ENCODE measurements at regions not wholly inside any gene's neighbourhood (a gene's known extent, or its start where the extent isn't known, plus 50 kb on each side); places are given as distances from the start of the nearest gene placed in this dataset.
"Not testable (repeated sequence)": the region's sequence is repeated elsewhere in the genome, so short reads cannot be mapped to it uniquely, and the experiment has no call there.

- CTCF ChIA-PET = no interaction called here
- BruUV-seq (replicated peaks) = no TSS peak
- Histone ChIP-seq H3K4me1 (no peaks in the 10 kb centered on the region), H3K9me3 (no peaks in the 10 kb centered on the region), H3K36me3 (ENCODE audit: control insufficient read depth, insufficient read depth, low read length) (no peaks in the 10 kb centered on the region), H3K27me3 (replicated peaks; ENCODE audit: control insufficient read depth, insufficient read depth, low read length) (no peaks in the 10 kb centered on the region), H3K4me3 (ENCODE audit: low read depth, low read length) (no peak overlapping the region)
- intact Hi-C loops (cut with micrococcal nuclease; ENCODE audit: unreplicated experiment) = no loop called here
- no peak for DNase-seq
- TF ChIP-seq CTCF (IDR thresholded peaks at IDR 0.05; ENCODE audit: insufficient read depth in 1 of 2, low read depth in 1 of 2, low read length in 1 of 2, severe bottlenecking in 1 of 2, unreplicated experiment in 1 of 2) = no peak
- Mint-ChIP-seq H3K4me1 (ENCODE audit: low read depth, unreplicated experiment) (no peaks in the 10 kb centered on the region), H3K36me3 (ENCODE audit: insufficient read depth, unreplicated experiment) (no peaks in the 10 kb centered on the region), H3K27ac (ENCODE audit: unreplicated experiment) (no peak overlapping the region), H3K27me3 (ENCODE audit: insufficient read depth, unreplicated experiment) (peaks cover 8% of the 10 kb centered on the region), H3K4me3 (ENCODE audit: unreplicated experiment) (no peak overlapping the region), H3K9me3 (ENCODE audit: unreplicated experiment) (peaks cover 15% of the 10 kb centered on the region)
- POLR2A ChIA-PET = no interaction called here
Observed at GRCh38 chr4:54838301-54838700, 180.5 kb downstream of the KIT start.

- no peak for TF ChIP-seq CTCF (IDR thresholded peaks at IDR 0.05; ENCODE audit: insufficient read depth in 1 of 2, low read depth in 1 of 2, low read length in 1 of 2, severe bottlenecking in 1 of 2, unreplicated experiment in 1 of 2)
- POLR2A ChIA-PET = no interaction called here
- Mint-ChIP-seq H3K27me3 (ENCODE audit: insufficient read depth, unreplicated experiment) (peaks cover 8% of the 10 kb centered on the region), H3K4me1 (ENCODE audit: low read depth, unreplicated experiment) (no peaks in the 10 kb centered on the region), H3K4me3 (ENCODE audit: unreplicated experiment) (no peak overlapping the region), H3K27ac (ENCODE audit: unreplicated experiment) (no peak overlapping the region), H3K36me3 (ENCODE audit: insufficient read depth, unreplicated experiment) (no peaks in the 10 kb centered on the region), H3K9me3 (ENCODE audit: unreplicated experiment) (peaks cover 15% of the 10 kb centered on the region)
- CTCF ChIA-PET = no interaction called here
- no peak for DNase-seq
- Histone ChIP-seq H3K4me3 (ENCODE audit: low read depth, low read length) (no peak overlapping the region), H3K36me3 (ENCODE audit: control insufficient read depth, insufficient read depth, low read length) (no peaks in the 10 kb centered on the region), H3K9me3 (no peaks in the 10 kb centered on the region), H3K27me3 (replicated peaks; ENCODE audit: control insufficient read depth, insufficient read depth, low read length) (no peaks in the 10 kb centered on the region), H3K4me1 (no peaks in the 10 kb centered on the region)
- BruUV-seq (replicated peaks) = no TSS peak
- intact Hi-C loops (cut with micrococcal nuclease; ENCODE audit: unreplicated experiment) = no loop called here
Observed at GRCh38 chr4:54837576-54838140, 179.9 kb downstream of the KIT start.

- intact Hi-C loops (cut with micrococcal nuclease; ENCODE audit: unreplicated experiment); H3K4me1 Mint-ChIP-seq (ENCODE audit: low read depth, unreplicated experiment); H3K27me3 ChIP-seq (replicated peaks; ENCODE audit: control insufficient read depth, insufficient read depth, low read length); H3K4me1 ChIP-seq; H3K36me3 ChIP-seq (ENCODE audit: control insufficient read depth, insufficient read depth, low read length); H3K27me3 Mint-ChIP-seq (ENCODE audit: insufficient read depth, unreplicated experiment); H3K9me3 ChIP-seq; H3K9me3 Mint-ChIP-seq (ENCODE audit: unreplicated experiment); H3K4me3 ChIP-seq (ENCODE audit: low read depth, low read length); H3K36me3 Mint-ChIP-seq (ENCODE audit: insufficient read depth, unreplicated experiment); POLR2A ChIA-PET; BruUV-seq (replicated peaks); CTCF ChIA-PET; H3K27ac Mint-ChIP-seq (ENCODE audit: unreplicated experiment); H3K4me3 Mint-ChIP-seq (ENCODE audit: unreplicated experiment); DNase-seq: not testable (repeated sequence)
Observed at GRCh38 chr4:54828361-54828760, 170.6 kb downstream of the KIT start.

- DNase-seq = no peak
- no peaks in the 10 kb centered on the region for H3K9me3 Mint-ChIP-seq (ENCODE audit: unreplicated experiment)
- Histone ChIP-seq H3K27me3 (replicated peaks; ENCODE audit: control insufficient read depth, insufficient read depth, low read length) (no peaks in the 10 kb centered on the region), H3K4me1 (no peaks in the 10 kb centered on the region), H3K36me3 (ENCODE audit: control insufficient read depth, insufficient read depth, low read length) (no peaks in the 10 kb centered on the region), H3K4me3 (ENCODE audit: low read depth, low read length) (no peak overlapping the region), H3K9me3 (no peaks in the 10 kb centered on the region)
- no TSS peak for BruUV-seq (replicated peaks)
- no peak overlapping the region for H3K27ac Mint-ChIP-seq (ENCODE audit: unreplicated experiment)
- H3K4me1 Mint-ChIP-seq (ENCODE audit: low read depth, unreplicated experiment) = no peaks in the 10 kb centered on the region
- H3K27me3 Mint-ChIP-seq (ENCODE audit: insufficient read depth, unreplicated experiment) = peaks cover 6% of the 10 kb centered on the region
- no peak for TF ChIP-seq CTCF (IDR thresholded peaks at IDR 0.05; ENCODE audit: insufficient read depth in 1 of 2, low read depth in 1 of 2, low read length in 1 of 2, severe bottlenecking in 1 of 2, unreplicated experiment in 1 of 2)
- intact Hi-C loops (cut with micrococcal nuclease; ENCODE audit: unreplicated experiment) = no loop called here
- POLR2A ChIA-PET = no interaction called here
- CTCF ChIA-PET = no interaction called here
- no peak overlapping the region for H3K4me3 Mint-ChIP-seq (ENCODE audit: unreplicated experiment)
- H3K36me3 Mint-ChIP-seq (ENCODE audit: insufficient read depth, unreplicated experiment) = no peaks in the 10 kb centered on the region
Observed at GRCh38 chr4:54823616-54824015, 165.9 kb downstream of the KIT start.

Data from Caco-2 (cell line).